Hepatocyte (in vitro differentiated cells): ENCODE measurements at regions not wholly inside any gene's neighbourhood (a gene's known extent, or its start where the extent isn't known, plus 50 kb on each side); places are given as distances from the start of the nearest gene placed in this dataset.

Experiments used
- DNase-seq: peaks from one replicate; pipeline ENCODE4 v3.0.0-alpha.2; 2016; ENCODE audit warnings: low spot score
- H2AFZ ChIP-seq: fragments of 200-600 bp; sonication (generic); 2 replicates; pipeline ENCODE4 v1.6.0; 2016; ENCODE audit warnings: antibody characterized with exemption, mild to moderate bottlenecking
- H3K27ac ChIP-seq: fragments of 200-600 bp; sonication (generic); 2 replicates; pipeline ENCODE4 v1.5.1; 2016; ENCODE audit warnings: mild to moderate bottlenecking
- H3K27me3 ChIP-seq: fragments of 200-600 bp; sonication (generic); 2 replicates; pipeline ENCODE4 v1.6.1; 2016
- H3K36me3 ChIP-seq: fragments of 200-600 bp; sonication (generic); replicated peaks from 2 replicates; pipeline ENCODE4 v1.5.1; 2016; ENCODE audit warnings: low read depth; ENCODE audit not compliant: insufficient read depth
- H3K4me1 ChIP-seq: fragments of 200-600 bp; sonication (generic); 2 replicates; pipeline ENCODE4 v1.5.1; 2016; ENCODE audit warnings: mild to moderate bottlenecking, moderate library complexity; ENCODE audit not compliant: insufficient read depth
- H3K4me2 ChIP-seq: fragments of 200-600 bp; sonication (generic); 2 replicates; pipeline ENCODE4 v1.6.0; 2016
- H3K4me3 ChIP-seq: fragments of 200-600 bp; sonication (generic); 2 replicates; pipeline ENCODE4 v1.5.1; 2016; ENCODE audit warnings: mild to moderate bottlenecking
- H3K79me2 ChIP-seq: fragments of 200-600 bp; sonication (generic); 2 replicates; pipeline ENCODE4 v1.6.0; 2017; ENCODE audit warnings: mild to moderate bottlenecking
- H3K9me2 ChIP-seq: fragments of 200-600 bp; sonication (generic); replicated peaks from 2 replicates; pipeline ENCODE4 v1.6.0; 2017; ENCODE audit warnings: mild to moderate bottlenecking; ENCODE audit not compliant: insufficient read depth
- H3K9me3 ChIP-seq: fragments of 200-600 bp; sonication (generic); 2 replicates; pipeline ENCODE4 v1.5.1; 2016; ENCODE audit warnings: low read depth, mild to moderate bottlenecking
- H4K20me1 ChIP-seq: fragments of 200-600 bp; sonication (generic); 2 replicates; pipeline ENCODE4 v1.6.0; 2016; ENCODE audit warnings: mild to moderate bottlenecking; ENCODE audit not compliant: insufficient read depth, poor library complexity, severe bottlenecking
- EZH2 ChIP-seq: fragments of 200-600 bp; sonication (generic); IDR thresholded peaks from 2 replicates; pipeline ENCODE4 v1.6.1; 2016; ENCODE audit warnings: antibody characterized with exemption, mild to moderate bottlenecking, borderline replicate concordance
- EZH2phosphoT487 ChIP-seq: fragments of 200-600 bp; sonication (generic); IDR thresholded peaks from one replicate; pipeline ENCODE4 v1.6.1; 2018; ENCODE audit warnings: antibody characterized with exemption, mild to moderate bottlenecking, low read depth, moderate library complexity; ENCODE audit not compliant: unreplicated experiment, severe bottlenecking
- WGBS: methylation state at CpG from one replicate; pipeline ENCODE4 v1.1.6; 2016; ENCODE audit warnings: low lambda C conversion rate; ENCODE audit errors: missing lambda C conversion rate; 5-methylcytosine and 5-hydroxymethylcytosine counted together
- TF ChIP-seq, protein P1 (sequence below): fragments of 200-600 bp; sonication (generic); IDR thresholded peaks from 2 replicates; pipeline ENCODE4 v1.5.1; 2016; ENCODE audit warnings: antibody characterized with exemption, mild to moderate bottlenecking; ENCODE audit not compliant: poor library complexity

DNA sequence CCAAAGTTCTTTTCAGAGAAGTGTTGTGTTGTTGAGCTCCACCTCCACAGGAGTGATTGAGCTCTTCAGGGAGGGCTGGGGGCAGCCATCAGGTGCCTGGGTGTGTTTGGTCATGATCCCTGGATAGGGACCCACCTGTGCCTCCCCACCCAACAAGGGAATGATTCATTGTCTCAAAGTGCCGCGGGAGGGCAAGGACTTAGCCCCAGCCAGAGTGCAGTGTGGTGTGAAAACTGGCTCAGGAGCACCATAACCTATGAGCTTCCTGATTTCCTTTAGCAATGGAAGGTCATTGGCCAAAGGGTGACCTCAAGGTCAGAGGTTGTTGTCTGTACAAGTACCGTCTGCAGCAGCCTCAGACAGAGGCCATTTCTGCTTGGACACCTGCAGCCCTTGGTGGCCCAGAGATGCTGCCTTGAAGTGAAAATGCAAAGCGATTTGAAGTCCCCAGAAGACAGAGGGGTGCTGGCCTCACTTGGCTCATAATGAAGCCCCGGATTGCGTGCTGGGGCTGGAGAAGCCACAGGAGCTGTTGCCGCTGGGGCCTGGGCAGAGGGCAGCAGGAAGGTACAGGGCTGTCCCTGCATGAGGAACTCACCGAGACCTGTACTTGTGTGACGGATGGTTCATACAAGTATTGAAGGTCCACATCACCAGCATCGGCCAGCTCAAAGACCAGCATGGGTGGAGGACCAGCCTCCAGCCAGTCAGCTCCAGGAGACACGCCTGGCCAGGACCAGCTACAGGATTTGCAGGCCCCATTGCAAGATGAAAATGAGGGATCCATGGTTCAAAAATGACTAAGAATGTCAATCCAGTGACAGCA is 100.6 kb upstream of the DUSP22 start:
- Histone ChIP-seq H3K27me3 (no peaks in the 10 kb centered on the region), H3K79me2 (no peaks in the 10 kb centered on the region), H2AFZ (no peak overlapping the region), H3K36me3 (no peaks in the 10 kb centered on the region), H3K4me2 (no peak overlapping the region), H3K9me2 (no peaks in the 10 kb centered on the region), H3K4me3 (no peak overlapping the region), H4K20me1 (no peaks in the 10 kb centered on the region), H3K27ac (no peak overlapping the region), H3K9me3 (no peaks in the 10 kb centered on the region), H3K4me1 (peaks cover 8% of the 10 kb centered on the region)
- 84% methylated on average over 11 of the region's 11 CpGs for WGBS
- no peak for DNase-seq
- TF ChIP-seq, protein P1, sequence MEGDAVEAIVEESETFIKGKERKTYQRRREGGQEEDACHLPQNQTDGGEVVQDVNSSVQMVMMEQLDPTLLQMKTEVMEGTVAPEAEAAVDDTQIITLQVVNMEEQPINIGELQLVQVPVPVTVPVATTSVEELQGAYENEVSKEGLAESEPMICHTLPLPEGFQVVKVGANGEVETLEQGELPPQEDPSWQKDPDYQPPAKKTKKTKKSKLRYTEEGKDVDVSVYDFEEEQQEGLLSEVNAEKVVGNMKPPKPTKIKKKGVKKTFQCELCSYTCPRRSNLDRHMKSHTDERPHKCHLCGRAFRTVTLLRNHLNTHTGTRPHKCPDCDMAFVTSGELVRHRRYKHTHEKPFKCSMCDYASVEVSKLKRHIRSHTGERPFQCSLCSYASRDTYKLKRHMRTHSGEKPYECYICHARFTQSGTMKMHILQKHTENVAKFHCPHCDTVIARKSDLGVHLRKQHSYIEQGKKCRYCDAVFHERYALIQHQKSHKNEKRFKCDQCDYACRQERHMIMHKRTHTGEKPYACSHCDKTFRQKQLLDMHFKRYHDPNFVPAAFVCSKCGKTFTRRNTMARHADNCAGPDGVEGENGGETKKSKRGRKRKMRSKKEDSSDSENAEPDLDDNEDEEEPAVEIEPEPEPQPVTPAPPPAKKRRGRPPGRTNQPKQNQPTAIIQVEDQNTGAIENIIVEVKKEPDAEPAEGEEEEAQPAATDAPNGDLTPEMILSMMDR, result no peak
- TF ChIP-seq EZH2phosphoT487 (no peak), EZH2 (no peak)

DNA sequence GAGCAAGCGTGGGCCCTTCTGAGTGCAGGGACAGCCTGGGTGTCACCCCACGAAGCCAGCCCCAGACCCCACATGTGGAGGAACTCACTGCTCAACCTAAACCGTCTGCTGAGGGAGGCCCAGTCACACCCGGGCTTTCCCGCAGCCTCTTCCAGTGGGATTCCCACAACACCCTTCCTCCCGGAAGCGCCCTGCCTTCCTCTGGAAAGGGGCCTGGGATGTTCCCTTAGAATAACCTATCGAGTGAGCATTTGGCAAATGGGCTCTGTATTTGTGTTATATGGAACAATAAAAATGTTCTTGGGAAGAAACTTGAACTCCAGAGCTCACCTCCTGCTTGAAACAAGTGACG is 100.0 kb upstream of the DUSP22 start:
- H3K36me3 ChIP-seq, result no peaks in the 10 kb centered on the region
- H3K9me2 ChIP-seq, result no peaks in the 10 kb centered on the region
- 86% methylated on average over 9 of the region's 9 CpGs for WGBS
- no peak overlapping the region for H3K4me3 ChIP-seq
- DNase-seq, result no peak
- H3K79me2 ChIP-seq, result no peaks in the 10 kb centered on the region
- H2AFZ ChIP-seq, result no peak overlapping the region
- H3K4me1 ChIP-seq, result peaks cover 5% of the 10 kb centered on the region
- H3K27ac ChIP-seq, result no peak overlapping the region
- no peaks in the 10 kb centered on the region for H3K27me3 ChIP-seq
- no peak overlapping the region for H3K4me2 ChIP-seq
- TF ChIP-seq, protein P1, result no peak
- no peak for TF ChIP-seq EZH2phosphoT487
- no peaks in the 10 kb centered on the region for H3K9me3 ChIP-seq
- no peaks in the 10 kb centered on the region for H4K20me1 ChIP-seq

DNA sequence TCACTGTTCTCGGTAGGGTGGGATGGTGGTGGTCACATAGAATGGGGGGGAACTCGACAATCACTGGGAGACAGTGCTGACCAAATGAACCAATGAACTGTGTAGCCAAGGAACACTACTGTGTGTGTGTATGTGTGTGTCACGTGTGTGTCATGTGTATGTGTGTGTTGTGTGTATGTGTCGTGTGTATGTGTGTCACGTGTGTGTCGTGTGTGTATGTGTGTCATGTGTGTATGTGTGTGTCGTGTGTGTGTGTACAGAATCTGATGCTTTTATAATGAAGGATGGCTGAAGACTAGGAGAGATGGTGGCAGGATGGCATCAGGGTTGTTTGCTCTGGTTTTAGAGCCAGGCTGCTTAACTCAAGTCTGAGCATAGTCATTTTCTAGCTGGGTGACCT is 99.1 kb upstream of the DUSP22 start:
- 89% methylated on average over 7 of the region's 7 CpGs for WGBS
- Histone ChIP-seq H3K4me2 (no peak overlapping the region), H3K79me2 (no peaks in the 10 kb centered on the region), H3K4me1 (no peaks in the 10 kb centered on the region), H3K4me3 (no peak overlapping the region), H3K9me3 (no peaks in the 10 kb centered on the region), H3K9me2 (no peaks in the 10 kb centered on the region), H3K27me3 (no peaks in the 10 kb centered on the region), H4K20me1 (no peaks in the 10 kb centered on the region), H3K27ac (no peak overlapping the region), H3K36me3 (no peaks in the 10 kb centered on the region), H2AFZ (no peak overlapping the region)
- TF ChIP-seq EZH2phosphoT487 (no peak), EZH2 (no peak)
- TF ChIP-seq, protein P1, result no peak
- DNase-seq, result no peak
